ENCODE measurements at regions not wholly inside any gene's neighbourhood (a gene's known extent, or its start where the extent isn't known, plus 50 kb on each side); places are given as distances from the start of the nearest gene placed in this dataset.

- DNase-seq = no peak
These were observed 400.6 kb upstream of the ID2 start for GRCh38 chr2:8281234-8281633.

GRCh38 chr2:8281950-8282857 is 399.7 kb upstream of the ID2 start:
- peak; percentile 86 for DNase-seq

DNA sequence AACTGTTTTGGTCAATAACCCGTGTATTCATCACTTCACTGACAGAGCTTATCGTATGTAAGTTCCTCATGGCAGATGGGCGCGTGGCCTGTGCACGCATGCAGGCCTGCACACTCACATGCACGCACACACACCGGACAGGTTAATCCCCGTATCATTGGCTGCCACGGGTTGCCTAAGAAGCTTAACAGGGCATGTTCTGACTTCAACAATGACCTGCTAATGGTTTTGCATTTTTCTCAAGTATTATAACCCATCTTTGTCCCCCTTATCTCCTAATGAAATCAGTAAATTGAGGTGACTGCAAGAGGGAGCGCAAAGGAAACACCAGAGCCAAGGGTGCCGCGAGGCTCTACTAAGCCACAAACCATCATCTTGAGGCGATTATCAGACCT is 399.0 kb upstream of the ID2 start:
- peak; percentile 82 for DNase-seq

- no peak for DNase-seq
These were observed 396.8 kb upstream of the ID2 start for GRCh38 chr2:8285081-8285480.

DNA sequence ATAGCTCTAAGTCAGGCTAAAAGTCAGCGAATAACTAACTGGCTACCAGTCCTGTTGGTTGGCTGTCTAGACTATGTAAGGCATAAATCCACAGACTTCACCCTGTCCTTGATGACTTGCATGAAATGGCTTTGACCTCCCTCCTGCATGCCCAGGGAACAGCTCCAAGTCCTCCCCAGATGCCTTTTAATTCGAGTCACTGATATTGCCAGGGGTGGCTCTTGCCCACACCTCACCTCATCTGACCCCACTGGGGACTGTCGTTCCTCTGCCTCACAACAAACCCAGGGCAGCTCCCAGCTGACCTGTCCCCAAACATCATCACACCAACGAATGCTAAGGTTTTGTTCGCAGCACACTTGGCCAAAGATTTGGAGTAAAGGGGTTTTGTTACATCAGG is 396.0 kb upstream of the ID2 start:
- no peak for DNase-seq

DNA sequence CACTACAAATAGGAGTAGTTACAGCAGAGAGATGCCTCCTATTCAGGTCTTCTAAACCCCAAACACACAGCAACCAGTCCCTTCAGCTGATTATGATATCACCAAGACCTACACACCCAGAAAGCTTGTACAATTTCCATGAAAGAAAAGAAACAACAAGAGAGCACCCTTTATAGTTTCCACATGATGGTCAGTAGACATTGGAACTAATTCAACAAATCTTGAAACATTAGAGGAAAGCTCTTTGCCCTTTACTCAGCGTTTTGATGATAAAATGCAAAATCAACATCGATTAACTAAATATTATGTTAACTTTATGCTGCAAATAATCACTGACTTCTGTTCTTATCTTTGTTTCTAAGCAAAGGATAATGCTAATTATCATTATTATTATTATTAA is 393.6 kb upstream of the ID2 start:
- no peak for DNase-seq

- no peak for DNase-seq
These were observed 392.7 kb upstream of the ID2 start for GRCh38 chr2:8289111-8289510.

DNA sequence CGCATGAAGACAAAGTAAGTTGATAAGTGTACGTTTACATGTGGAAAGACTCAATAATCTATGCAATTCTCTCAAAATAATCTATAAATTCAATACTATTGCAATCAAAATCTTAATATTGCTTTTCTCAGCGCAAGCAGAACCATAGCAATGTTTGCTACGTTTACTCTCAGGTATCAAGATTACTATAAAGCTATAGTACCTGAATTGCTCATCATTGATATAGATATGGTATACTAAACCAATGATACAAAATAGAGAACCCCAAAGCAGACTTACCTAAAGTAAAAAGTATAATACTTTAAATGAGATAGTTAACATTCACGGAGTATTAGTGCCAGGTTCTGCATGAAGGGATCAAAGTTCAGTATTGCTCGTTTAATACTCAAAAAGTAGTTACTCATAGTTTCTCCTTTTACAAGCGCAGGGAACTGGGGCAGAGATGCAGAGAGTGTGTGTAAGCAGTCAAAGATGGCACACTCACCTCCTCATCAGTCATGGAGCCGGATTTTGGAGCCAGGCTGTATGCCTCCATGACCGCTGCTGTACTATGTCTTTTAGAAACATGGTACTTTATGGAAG is 391.0 kb upstream of the ID2 start:
- DNase-seq = no peak

- no peak for DNase-seq
These were observed 385.6 kb upstream of the ID2 start for GRCh38 chr2:8296306-8296705.

DNA sequence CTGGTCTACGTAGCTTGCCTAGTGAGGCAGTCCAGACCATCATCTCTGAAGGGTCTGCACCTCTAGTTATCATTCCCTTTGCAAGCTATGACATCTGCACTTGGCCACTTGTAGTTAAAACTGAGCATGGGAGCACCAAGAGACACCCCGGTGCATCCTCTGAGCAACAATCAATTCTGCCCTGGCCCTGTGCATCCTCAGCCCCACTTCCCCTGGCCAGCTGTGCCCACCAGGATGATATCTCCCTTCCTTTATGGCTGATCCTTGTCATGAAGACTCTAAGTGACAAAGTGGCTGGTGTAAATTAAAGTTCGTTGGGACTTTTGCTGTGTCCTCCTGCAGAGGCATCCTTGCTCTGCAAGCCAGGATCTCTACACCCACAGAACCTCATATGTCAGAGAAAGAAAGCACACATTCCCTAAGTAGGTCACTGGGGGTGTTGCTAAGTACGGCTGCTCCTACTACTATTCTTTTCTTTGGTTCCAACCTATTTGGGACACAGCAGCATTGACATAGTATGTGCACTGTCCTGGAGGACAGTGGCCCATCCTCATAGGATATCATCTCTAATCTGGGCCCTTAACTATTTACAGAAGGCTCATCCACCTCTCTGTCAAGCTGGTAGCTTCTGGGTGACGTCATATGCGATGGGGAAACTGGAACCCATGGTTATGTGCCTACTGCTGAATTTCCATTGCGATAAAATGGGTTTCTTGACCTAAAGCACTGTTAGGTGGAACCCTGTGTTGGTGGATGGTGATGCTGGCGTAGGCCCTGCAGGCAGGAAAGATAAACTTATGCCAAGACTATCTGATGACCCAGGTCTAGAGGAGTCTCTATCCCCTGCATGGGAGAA is 384.3 kb upstream of the ID2 start:
- no peak for DNase-seq

- no peak for DNase-seq
These were observed 383.1 kb upstream of the ID2 start for GRCh38 chr2:8298783-8299182.

DNA sequence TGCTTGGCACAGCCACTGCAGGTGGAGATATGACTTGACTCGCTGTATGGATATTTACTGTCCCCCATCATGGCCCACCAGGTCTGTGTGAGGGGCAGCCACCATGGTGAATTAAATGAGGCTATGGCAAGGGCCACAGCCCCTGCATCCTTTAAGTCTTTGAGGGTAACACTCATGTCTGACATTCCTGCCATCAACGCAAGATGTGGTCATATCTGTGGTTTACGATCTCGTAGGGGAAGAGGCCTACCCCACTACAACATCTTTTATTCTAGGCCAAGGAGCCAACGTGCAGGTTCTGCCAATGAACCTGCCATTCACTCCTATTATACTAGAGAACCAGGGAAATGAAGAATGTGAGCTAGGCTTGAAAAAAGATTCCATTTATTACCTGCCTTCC is 381.6 kb upstream of the ID2 start:
- DNase-seq = no peak

GRCh38 chr2:8300905-8301304 is 381.0 kb upstream of the ID2 start:
- DNase-seq = no peak

DNA sequence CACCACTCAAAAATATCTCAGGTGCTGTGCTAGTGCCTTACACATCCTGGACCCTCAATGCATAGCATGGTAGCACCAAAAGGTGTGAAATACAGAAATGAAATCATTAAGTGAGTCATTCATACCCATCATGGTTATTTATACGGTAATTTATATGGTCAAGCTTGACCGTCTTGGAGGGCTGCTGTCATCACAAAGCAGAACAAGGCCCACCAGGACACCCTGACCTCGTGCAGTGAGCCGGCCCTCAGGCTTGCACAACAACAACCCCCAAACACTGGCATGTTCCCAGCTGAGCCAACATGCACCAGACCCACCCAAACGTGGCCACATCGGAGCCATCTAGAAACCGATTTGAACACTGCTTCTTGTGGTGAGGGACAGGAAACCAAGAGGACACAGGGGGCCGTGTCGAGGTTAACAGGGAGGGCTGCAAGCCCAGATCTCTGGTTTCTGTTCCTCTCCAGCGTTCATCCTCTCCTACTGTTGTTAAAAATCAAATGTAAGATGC is 378.5 kb upstream of the ID2 start:
- DNase-seq = no peak

DNA sequence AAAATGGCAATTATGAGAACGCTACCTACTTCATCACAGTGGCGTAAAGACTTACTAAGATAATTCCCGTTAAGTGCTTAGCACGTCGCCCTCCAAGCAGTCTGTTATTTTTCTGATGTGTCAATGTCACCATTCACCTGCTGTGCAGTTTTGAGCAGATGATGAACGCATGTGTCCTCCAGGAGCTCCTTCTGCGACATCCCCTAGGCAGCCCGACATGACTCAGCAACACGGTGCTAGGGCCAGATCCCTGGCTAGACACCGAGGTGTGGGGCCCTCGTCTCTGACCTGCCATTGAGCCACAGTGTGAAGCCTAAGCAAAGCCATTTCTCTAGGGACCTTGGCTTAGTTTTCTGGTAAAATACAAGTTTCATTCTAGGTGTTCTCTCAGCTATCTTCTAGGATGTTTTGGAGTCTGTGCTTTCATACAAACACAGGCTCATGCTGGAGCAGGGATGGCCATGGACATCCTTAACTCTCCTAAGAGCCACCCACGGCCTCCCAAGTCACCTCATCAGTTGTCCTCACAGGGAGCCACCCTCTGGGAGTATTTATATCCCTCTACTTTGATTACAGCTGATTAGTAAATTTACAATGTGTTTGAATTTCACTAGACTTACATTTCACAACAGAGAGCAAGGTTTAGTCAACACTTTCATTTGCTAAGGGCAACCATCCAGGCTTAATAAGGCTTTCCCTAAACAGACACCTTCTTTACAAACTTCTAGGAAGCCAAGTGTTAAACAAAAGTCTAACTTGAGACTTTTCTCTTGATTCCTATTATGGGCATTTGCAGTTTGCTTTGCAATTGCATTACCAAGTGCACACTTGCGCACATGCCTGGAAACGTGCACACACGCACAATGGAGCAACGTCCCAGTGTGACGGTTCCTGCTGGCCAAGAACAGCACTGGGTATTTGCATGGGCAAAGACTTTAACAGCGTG is 376.8 kb upstream of the ID2 start:
- no peak for DNase-seq

- DNase-seq = no peak
These were observed 375.1 kb upstream of the ID2 start for GRCh38 chr2:8306530-8307351.

DNA sequence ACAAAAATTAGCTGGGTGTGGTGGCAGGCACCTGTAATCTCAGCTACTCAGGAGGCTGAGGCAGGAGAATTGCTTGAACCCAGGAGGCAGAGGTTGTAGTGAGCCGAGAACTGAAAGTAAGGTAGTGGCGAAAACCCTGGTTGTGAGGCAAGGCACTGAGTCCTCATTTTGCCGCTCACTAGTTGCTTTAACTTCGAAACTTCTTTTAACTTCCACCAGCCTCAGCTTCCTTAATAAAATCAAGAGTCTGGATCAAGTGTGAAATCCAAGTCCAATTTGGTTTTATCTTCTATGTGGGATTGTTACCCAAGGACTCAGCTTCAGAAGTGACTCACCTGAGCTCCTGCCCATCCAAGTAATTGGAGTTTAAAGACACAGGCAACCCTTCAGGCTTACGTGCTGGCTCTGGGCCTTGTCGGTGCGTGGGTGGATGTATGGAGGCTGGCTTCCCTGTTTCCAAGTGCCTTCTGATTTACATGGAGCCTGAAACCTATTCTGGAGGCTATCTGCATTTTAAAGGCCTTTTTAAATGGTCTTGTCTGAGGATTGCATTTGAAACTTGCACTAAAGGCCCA is 374.2 kb upstream of the ID2 start:
- DNase-seq = no peak

DNA sequence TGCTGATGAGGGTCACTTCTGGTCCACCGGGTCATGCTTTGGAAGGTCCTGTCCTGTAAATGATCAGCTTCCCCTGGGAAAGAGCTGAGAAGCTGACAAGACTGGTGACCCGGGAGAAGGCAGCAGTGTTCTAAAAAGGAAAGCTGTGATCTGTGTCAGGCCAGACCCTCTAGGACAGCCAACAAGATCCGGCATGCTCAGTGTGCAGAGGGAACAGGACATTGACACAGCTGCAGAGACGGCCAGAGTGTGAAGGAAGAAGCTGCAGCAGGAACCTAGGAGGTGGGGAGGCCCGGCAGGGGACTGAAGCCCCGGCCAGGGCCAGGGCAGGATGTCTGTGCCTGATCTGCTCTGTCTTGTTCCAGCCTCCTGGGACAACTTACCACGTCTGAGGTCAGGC is 372.7 kb upstream of the ID2 start:
- DNase-seq = no peak

DNA sequence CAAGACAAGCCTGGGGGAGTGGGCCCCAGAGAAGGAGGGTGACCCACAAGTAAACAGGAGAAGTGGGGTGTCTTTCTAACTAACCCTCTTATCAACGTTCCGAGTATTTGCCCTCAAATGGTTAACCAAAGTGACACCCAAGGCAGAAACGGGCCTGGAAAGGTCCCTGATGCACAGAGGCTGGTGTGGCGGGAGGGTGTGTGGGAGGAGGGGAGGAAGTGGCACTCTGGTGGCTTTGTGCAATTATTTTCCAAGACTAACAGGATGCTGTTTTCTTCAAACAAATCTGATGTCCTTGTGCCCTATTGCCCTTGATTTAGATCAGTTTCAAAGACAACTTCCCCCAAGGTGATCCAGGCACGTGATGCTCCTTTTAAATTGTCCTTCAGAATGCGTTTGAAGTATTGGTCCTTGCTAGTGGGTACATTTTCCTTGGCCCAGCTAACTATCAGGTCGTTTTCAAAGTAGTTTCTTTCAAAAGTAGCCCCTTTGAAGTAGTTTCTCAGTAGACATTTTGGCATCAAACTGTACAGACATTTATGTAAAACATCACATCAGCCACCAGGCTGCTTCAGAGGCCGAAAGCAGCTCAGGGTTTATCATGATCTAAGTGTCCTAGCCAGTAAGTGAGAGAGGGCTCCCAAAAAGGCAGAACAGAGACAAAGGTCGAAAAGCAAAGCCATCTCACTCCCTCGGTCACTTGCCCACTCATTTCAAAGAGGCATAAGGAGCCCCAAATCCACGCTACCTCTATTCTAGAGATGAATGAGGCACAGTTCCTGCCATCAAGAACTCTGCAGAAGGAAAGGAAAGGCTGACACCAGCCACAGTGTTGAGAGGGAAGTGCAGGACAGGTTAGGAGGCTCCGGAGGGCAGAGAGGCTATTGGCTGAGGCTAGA is 371.1 kb upstream of the ID2 start:
- no peak for DNase-seq

- DNase-seq = peak; percentile 42
These were observed 369.6 kb upstream of the ID2 start for GRCh38 chr2:8312221-8312620.

All from NCI-H82 (cell line).